PC-3 (cell line): ENCODE measurements at regions not wholly inside any gene's neighbourhood (a gene's known extent, or its start where the extent isn't known, plus 50 kb on each side); places are given as distances from the start of the nearest gene placed in this dataset.

Experiments used
- ATAC-seq: fragments of 200-7000 bp; cut with Tn5 transposase; 2 replicates; pipeline ENCODE4 v1.9.1; 2020; ENCODE audit warnings: mild to moderate bottlenecking, moderate library complexity
- BruUV-seq: library from RNA; stranded (reverse); fragments of 400-500 nt; replicated peaks from 2 replicates; lab custom pipeline; 2021; lab: Mats Ljungman, UMichigan
- CTCF ChIA-PET: fragments of 300-600 bp; sonication (Branson Sonifier 250); formaldehyde crosslinking; loops from one replicate; lab custom pipeline; 2022; ENCODE audit warnings: antibody characterized with exemption; lab: Charles Lee
- POLR2A ChIA-PET: fragments of 300-600 bp; sonication (Branson Sonifier 250); formaldehyde crosslinking; loops from one replicate; lab custom pipeline; 2022; ENCODE audit warnings: antibody characterized with exemption; ENCODE audit not compliant: unreplicated experiment; lab: Charles Lee
- DNase-seq: peaks from one replicate; pipeline ENCODE4 v3.0.0-alpha.2; 2015
- H2AFZ ChIP-seq: fragments of 300-600 bp; sonication (generic); 2 replicates; pipeline ENCODE4 v1.6.0; 2016; ENCODE audit warnings: antibody characterized with exemption, low read length
- H3F3A ChIP-seq: fragments of 300-600 bp; sonication (generic); one replicate; pipeline ENCODE4 v1.6.0; 2017; ENCODE audit warnings: antibody characterized with exemption, low read length, control low read depth, mild to moderate bottlenecking; ENCODE audit not compliant: unreplicated experiment
- H3K27ac ChIP-seq: fragments of 300-600 bp; sonication (generic); 2 replicates; pipeline ENCODE4 v1.5.1; 2016; ENCODE audit warnings: mild to moderate bottlenecking, low read length
- H3K27me3 ChIP-seq: fragments of 300-600 bp; sonication (generic); 2 replicates; pipeline ENCODE4 v1.6.1; 2016; ENCODE audit warnings: low read length, mixed read lengths
- H3K36me3 ChIP-seq: fragments of 300-600 bp; sonication (generic); 2 replicates; pipeline ENCODE4 v1.6.1; 2016; ENCODE audit warnings: low read depth, mixed run types, low read length, mixed read lengths
- H3K4me1 ChIP-seq: fragments of 300-600 bp; sonication (generic); 2 replicates; pipeline ENCODE4 v1.5.1; 2016; ENCODE audit warnings: low read length; ENCODE audit not compliant: insufficient read depth
- H3K4me2 ChIP-seq: fragments of 300-600 bp; sonication (generic); 2 replicates; pipeline ENCODE4 v1.6.0; 2016; ENCODE audit warnings: low read length
- H3K4me3 ChIP-seq: fragments of 300-600 bp; sonication (generic); 2 replicates; pipeline ENCODE4 v1.5.1; 2016; ENCODE audit warnings: mild to moderate bottlenecking, low read length, mixed read lengths
- H3K79me2 ChIP-seq: fragments of 300-600 bp; sonication (generic); 2 replicates; pipeline ENCODE4 v1.6.1; 2017; ENCODE audit warnings: low read length, mixed read lengths
- H3K9ac ChIP-seq: fragments of 300-600 bp; sonication (generic); 2 replicates; pipeline ENCODE4 v1.6.0; 2016; ENCODE audit warnings: mild to moderate bottlenecking, low read length
- H3K9me2 ChIP-seq: fragments of 300-600 bp; sonication (generic); replicated peaks from 2 replicates; pipeline ENCODE4 v1.6.1; 2016; ENCODE audit warnings: mixed run types, low read length, mixed read lengths
- H3K9me3 ChIP-seq: fragments of 300-600 bp; sonication (generic); 2 replicates; pipeline ENCODE4 v1.6.1; 2016; ENCODE audit warnings: low read length, mixed read lengths
- H4K20me1 ChIP-seq: fragments of 300-600 bp; sonication (generic); 2 replicates; pipeline ENCODE4 v1.6.1; 2016; ENCODE audit warnings: low read length, mixed read lengths
- CTCF ChIP-seq: fragments of 300-600 bp; sonication (generic); conservative IDR thresholded peaks from 2 replicates; pipeline ENCODE4 v1.5.1; 2017; ENCODE audit warnings: antibody characterized with exemption, low read depth, mild to moderate bottlenecking, low read length
- EZH2 ChIP-seq: fragments of 300-600 bp; sonication (generic); IDR thresholded peaks from one replicate; pipeline ENCODE4 v1.6.1; 2017; ENCODE audit warnings: antibody characterized with exemption, mild to moderate bottlenecking, low read length; ENCODE audit not compliant: unreplicated experiment
- EZH2phosphoT487 ChIP-seq: fragments of 300-600 bp; sonication (generic); IDR thresholded peaks from 2 replicates; pipeline ENCODE4 v1.6.1; 2018; ENCODE audit warnings: mild to moderate bottlenecking, antibody characterized with exemption, low read length, borderline replicate concordance
- intact Hi-C: fragments of 100-400 bp; cut with micrococcal nuclease; formaldehyde crosslinking; loops from 2 replicates; pipeline ENCODE4 v1.9.0; 2023

DNA sequence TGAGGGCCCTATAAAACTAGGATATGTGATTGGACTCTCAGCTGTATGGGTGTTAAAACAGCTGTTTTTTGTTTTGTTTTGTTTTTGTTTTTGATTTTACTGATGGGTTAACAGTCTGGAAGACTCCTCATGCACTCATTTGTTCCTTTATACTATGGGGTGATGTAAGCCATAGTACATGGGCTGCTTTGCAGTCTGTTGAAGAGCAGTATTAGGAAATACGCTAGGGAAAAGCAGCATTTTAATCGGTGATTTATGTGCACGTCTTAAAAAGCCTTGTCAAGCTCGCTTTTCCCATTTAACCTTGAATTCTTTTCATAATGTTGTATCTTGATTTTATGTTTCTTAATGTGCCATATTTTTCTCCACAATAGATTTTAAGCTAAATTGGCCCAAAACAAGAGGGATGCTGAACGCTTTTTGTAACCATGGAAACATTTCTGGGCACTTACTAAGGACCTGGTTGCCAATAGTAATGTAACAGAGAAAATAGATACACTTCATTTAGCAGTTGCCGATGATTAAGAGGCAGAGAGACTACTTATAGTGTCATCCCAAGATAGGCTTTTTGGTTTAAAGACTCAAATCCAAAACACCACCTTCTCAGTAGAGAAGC lies 244.0 kb downstream of the SNAPC1 start:
- H3K4me1 ChIP-seq = peaks cover 45% of the 10 kb centered on the region
- ChIA-PET POLR2A (interaction anchor here (0.6 to 0.7 kb wide), 2 partner anchors 258 to 685 kb away, joined by 3 read pairs; partner anchors contain the start of gene PRKCH), CTCF (no interaction called here)
- H3K27ac ChIP-seq = no peak overlapping the region
- BruUV-seq = no TSS peak
- intact Hi-C loops = loop anchor here (10.0 kb wide), 2 partner anchors 441 to 741 kb away; no protein-coding TSS in a partner anchor
- DNase-seq = no peak
- H3K27me3 ChIP-seq = no peaks in the 10 kb centered on the region
- no peak for TF ChIP-seq EZH2
- no peak for TF ChIP-seq CTCF
- TF ChIP-seq EZH2phosphoT487 = no peak
- H3K79me2 ChIP-seq = peaks cover 48% of the 10 kb centered on the region
- H3K9me2 ChIP-seq = no peaks in the 10 kb centered on the region
- no peak overlapping the region for H2AFZ ChIP-seq
- H3K36me3 ChIP-seq = peaks cover 4% of the 10 kb centered on the region; the same call in 1 of the 2 replicates
- H3K4me3 ChIP-seq = no peak overlapping the region
- H3F3A ChIP-seq = peaks cover 20% of the 10 kb centered on the region
- H4K20me1 ChIP-seq = no peaks in the 10 kb centered on the region
- no peak overlapping the region for H3K9ac ChIP-seq
- no peak for ATAC-seq
- H3K4me2 ChIP-seq = no peak overlapping the region
- no peaks in the 10 kb centered on the region for H3K9me3 ChIP-seq

GRCh38 chr14:62015243-62015642 lies 253.0 kb downstream of the SNAPC1 start:
- peaks cover 9% of the 10 kb centered on the region; the same call in 1 of the 2 replicates for H3K79me2 ChIP-seq
- H3K4me2 ChIP-seq = no peak overlapping the region
- no TSS peak for BruUV-seq
- no peaks in the 10 kb centered on the region for H3F3A ChIP-seq
- H3K36me3 ChIP-seq = no peaks in the 10 kb centered on the region
- no peaks in the 10 kb centered on the region for H3K9me2 ChIP-seq
- peaks cover 8% of the 10 kb centered on the region; the same call in 1 of the 2 replicates for H3K4me1 ChIP-seq
- ATAC-seq (peak; percentile 27), DNase-seq (peak; percentile 39)
- H4K20me1 ChIP-seq = no peaks in the 10 kb centered on the region
- no peak overlapping the region for H3K4me3 ChIP-seq
- ChIA-PET CTCF (no interaction called here), POLR2A (interaction anchor here (0.6 kb wide), 1 partner anchor 942 kb away, joined by 4 read pairs; no protein-coding TSS in a partner anchor)
- no peak overlapping the region for H3K27ac ChIP-seq
- H3K9me3 ChIP-seq = no peaks in the 10 kb centered on the region
- intact Hi-C loops = no loop called here
- no peak overlapping the region for H3K9ac ChIP-seq
- no peak overlapping the region for H2AFZ ChIP-seq
- H3K27me3 ChIP-seq = no peaks in the 10 kb centered on the region
- TF ChIP-seq EZH2phosphoT487 (no peak), EZH2 (no peak), CTCF (no peak)

- H3F3A ChIP-seq = no peaks in the 10 kb centered on the region
- ATAC-seq = peak; percentile 20
- CTCF ChIA-PET = no interaction called here
- peaks cover 8% of the 10 kb centered on the region; the same call in 1 of the 2 replicates for H3K4me1 ChIP-seq
- H3K9ac ChIP-seq = no peak overlapping the region
- POLR2A ChIA-PET = no interaction called here
- DNase-seq = peak; percentile 35
- intact Hi-C loops = no loop called here
- H3K27ac ChIP-seq = no peak overlapping the region
- H3K79me2 ChIP-seq = peaks cover 7% of the 10 kb centered on the region; the same call in 1 of the 2 replicates
- no peaks in the 10 kb centered on the region for H3K9me3 ChIP-seq
- no peaks in the 10 kb centered on the region for H3K36me3 ChIP-seq
- no peaks in the 10 kb centered on the region for H3K9me2 ChIP-seq
- TF ChIP-seq EZH2phosphoT487 = no peak
- TF ChIP-seq EZH2 = no peak
- TF ChIP-seq CTCF = no peak
- no peak overlapping the region for H3K4me3 ChIP-seq
- H2AFZ ChIP-seq = no peak overlapping the region
- BruUV-seq = no TSS peak
- H3K4me2 ChIP-seq = no peak overlapping the region
- no peaks in the 10 kb centered on the region for H4K20me1 ChIP-seq
- H3K27me3 ChIP-seq = no peaks in the 10 kb centered on the region
Measured at GRCh38 chr14:62015945-62016344, 253.7 kb downstream of the SNAPC1 start.
